Ovary (tissue), 3 donors: ENCODE measurements at regions not wholly inside any gene's neighbourhood (a gene's known extent, or its start where the extent isn't known, plus 50 kb on each side); places are given as distances from the start of the nearest gene placed in this dataset.

Experiments used
- EP300 ChIP-seq: sonication (generic); formaldehyde crosslinking; IDR thresholded peaks from one replicate; pipeline ENCODE4 v1.6.1; 2017; ENCODE audit warnings: antibody characterized with exemption
- TF ChIP-seq, protein P1 (sequence below), 3 donors: fragments of 450-650 bp in 2 of 3; fragments of 200-600 bp in 1 of 3; IDR thresholded peaks; one replicate each; pipeline versions ENCODE4 v1.5.1 to v1.8.0; 2016 to 2022; ENCODE audit warnings: antibody characterized with exemption in 3 of 3, mild to moderate bottlenecking in 1 of 3
- donor health status: DM: no; HTN: no; CAD: no.

DNA sequence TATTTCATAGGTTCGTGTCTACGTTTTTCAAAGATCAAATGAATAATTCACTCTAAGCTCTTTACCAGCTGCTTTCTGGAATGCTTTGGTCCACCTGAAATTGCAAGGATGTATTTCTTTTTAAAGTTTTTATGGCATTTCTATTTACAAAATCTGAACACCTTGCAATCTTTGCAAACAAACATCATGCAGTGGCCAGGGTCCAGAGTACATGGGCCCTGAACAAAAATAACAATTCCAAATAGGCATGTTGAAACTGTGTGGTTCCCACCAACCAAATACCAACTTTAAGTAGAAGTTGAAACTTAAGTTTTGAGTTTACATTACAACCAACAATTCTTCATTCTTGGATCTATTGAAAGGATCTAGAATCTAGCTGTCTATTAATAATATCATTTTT lies 180.1 kb upstream of the FTMT start:
- TF ChIP-seq, protein P1, sequence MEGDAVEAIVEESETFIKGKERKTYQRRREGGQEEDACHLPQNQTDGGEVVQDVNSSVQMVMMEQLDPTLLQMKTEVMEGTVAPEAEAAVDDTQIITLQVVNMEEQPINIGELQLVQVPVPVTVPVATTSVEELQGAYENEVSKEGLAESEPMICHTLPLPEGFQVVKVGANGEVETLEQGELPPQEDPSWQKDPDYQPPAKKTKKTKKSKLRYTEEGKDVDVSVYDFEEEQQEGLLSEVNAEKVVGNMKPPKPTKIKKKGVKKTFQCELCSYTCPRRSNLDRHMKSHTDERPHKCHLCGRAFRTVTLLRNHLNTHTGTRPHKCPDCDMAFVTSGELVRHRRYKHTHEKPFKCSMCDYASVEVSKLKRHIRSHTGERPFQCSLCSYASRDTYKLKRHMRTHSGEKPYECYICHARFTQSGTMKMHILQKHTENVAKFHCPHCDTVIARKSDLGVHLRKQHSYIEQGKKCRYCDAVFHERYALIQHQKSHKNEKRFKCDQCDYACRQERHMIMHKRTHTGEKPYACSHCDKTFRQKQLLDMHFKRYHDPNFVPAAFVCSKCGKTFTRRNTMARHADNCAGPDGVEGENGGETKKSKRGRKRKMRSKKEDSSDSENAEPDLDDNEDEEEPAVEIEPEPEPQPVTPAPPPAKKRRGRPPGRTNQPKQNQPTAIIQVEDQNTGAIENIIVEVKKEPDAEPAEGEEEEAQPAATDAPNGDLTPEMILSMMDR (IDR thresholded peaks at IDR 0.05), result no peak
- TF ChIP-seq EP300, result no peak
